ENCODE measurements at regions not wholly inside any gene's neighbourhood (a gene's known extent, or its start where the extent isn't known, plus 50 kb on each side); places are given as distances from the start of the nearest gene placed in this dataset.
A peak's percentile ranks its signal among the peaks of the same experiment; 100 is the strongest.

DNA sequence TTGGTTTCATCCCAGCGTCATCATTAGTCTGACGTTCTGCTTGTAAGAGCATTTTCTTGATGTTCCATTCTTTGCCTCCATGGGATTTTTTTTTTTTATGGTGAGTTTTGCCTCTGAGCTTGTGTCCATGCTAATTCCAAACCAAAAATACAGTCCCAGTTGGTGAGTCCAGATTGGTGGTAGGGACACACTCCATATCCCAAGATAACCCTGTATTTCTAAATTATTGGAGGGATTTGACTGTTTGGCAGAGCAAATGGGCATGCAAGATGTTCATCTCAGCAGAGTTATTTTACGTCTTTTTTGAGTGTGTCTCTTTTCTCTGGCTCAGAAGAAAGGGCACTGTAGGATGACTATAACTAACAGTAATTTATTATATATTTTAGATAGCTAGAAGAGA is 526.8 kb upstream of the CFAP20DC start:
- no peak for DNase-seq (ENCODE audit: low spot score)
- in situ Hi-C loops (cut with MboI; ENCODE audit: low pct_unique_long_range_greater_than_20kb, low sequenced_read_pairs, unreplicated experiment): loop anchor here (25.0 kb wide), 1 partner anchor 286 kb away; no protein-coding TSS in a partner anchor
- TF ChIP-seq, protein P1, sequence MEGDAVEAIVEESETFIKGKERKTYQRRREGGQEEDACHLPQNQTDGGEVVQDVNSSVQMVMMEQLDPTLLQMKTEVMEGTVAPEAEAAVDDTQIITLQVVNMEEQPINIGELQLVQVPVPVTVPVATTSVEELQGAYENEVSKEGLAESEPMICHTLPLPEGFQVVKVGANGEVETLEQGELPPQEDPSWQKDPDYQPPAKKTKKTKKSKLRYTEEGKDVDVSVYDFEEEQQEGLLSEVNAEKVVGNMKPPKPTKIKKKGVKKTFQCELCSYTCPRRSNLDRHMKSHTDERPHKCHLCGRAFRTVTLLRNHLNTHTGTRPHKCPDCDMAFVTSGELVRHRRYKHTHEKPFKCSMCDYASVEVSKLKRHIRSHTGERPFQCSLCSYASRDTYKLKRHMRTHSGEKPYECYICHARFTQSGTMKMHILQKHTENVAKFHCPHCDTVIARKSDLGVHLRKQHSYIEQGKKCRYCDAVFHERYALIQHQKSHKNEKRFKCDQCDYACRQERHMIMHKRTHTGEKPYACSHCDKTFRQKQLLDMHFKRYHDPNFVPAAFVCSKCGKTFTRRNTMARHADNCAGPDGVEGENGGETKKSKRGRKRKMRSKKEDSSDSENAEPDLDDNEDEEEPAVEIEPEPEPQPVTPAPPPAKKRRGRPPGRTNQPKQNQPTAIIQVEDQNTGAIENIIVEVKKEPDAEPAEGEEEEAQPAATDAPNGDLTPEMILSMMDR (IDR thresholded peaks at IDR 0.05; ENCODE audit: extremely low read depth, insufficient read depth, missing control alignments): no peak

DNA sequence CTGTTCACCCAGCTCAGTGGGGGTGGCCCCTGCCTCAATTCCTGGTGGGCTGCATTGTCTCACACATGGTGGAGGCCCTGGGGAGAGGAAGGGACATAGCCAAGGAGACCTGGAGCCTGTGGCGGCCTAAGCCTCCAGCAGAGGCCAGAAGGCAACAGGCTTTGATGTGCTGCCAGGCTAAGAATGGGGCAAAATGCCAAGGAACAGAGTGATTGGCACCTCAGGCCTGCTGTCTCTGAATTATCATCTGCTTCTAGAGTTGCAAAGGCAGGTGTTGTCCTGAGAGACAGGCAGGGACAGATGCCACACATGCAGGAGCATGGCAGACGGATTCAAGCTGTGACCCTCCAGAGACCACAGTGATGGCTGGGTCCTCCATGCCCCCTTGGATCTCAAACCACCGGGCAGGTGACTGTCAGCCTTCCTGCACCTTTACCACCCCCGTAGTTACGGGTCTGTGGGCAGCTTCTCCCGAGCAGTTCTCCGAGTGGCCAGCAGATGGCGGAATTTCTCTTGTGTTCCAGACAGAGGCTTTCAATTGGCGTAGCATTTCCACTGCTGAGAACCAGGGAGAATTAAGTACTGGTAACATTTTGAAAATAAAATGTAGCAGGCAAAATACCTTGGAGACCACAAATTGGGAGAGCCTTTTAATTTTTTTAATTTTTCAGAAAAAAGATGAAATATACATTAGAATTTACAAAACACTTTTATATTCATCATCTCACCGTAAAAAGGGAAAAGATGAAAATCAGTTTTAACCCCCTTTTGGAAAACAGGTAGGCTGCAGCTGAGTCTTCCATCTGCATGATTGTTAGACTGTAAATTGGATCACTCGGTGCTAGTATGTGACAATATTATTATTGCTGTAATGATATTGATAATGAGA is 525.5 kb upstream of the CFAP20DC start:
- peak; percentile 61 for DNase-seq (ENCODE audit: low spot score)
- in situ Hi-C loops (cut with MboI; ENCODE audit: low pct_unique_long_range_greater_than_20kb, low sequenced_read_pairs, unreplicated experiment): loop anchor here (25.0 kb wide), 1 partner anchor 287 kb away; no protein-coding TSS in a partner anchor
- TF ChIP-seq, protein P1 (IDR thresholded peaks at IDR 0.05; ENCODE audit: extremely low read depth, insufficient read depth, missing control alignments): peak; percentile 92

DNA sequence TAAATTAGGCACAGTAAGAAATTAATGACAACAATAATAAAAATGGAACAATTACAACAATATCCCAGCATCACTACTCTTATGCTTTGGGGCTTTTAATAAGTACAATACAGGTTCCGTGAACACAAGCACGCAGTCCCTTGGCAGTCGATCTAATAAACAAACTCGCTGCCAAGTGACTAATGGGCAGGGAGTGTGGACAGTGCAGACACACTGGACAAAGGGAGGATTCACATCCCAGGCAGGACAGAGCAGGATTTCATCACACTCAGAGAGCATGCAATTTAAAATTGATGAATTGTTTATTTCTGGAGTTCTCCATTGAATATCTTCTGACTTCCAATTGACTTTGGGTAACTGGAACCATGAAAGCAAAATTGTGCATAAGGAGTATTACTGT is 524.1 kb upstream of the CFAP20DC start:
- DNase-seq (ENCODE audit: low spot score): no peak
- TF ChIP-seq, protein P1 (IDR thresholded peaks at IDR 0.05; ENCODE audit: extremely low read depth, insufficient read depth, missing control alignments): no peak
- in situ Hi-C loops (cut with MboI; ENCODE audit: low pct_unique_long_range_greater_than_20kb, low sequenced_read_pairs, unreplicated experiment): no loop called here

DNA sequence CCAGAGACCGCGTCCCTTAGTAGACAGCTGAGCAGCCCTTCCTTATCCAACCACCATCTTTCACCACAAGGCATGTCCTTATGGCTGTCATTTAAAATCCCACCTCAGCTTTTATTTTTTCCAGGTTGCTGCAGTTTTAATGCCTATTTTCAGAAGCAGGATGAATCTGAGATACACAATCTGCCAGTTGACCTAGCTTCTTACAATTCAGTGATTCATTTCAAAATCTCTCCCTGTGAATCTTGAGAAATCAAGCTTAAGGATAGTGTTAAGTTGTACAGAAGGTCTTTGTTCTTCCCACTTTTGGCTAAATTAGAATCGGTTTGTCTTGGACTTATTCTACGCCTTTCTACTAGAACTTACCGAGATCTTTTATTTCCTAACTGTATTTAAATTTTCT is 522.3 kb upstream of the CFAP20DC start:
- in situ Hi-C loops (cut with MboI; ENCODE audit: low pct_unique_long_range_greater_than_20kb, low sequenced_read_pairs, unreplicated experiment): no loop called here

DNA sequence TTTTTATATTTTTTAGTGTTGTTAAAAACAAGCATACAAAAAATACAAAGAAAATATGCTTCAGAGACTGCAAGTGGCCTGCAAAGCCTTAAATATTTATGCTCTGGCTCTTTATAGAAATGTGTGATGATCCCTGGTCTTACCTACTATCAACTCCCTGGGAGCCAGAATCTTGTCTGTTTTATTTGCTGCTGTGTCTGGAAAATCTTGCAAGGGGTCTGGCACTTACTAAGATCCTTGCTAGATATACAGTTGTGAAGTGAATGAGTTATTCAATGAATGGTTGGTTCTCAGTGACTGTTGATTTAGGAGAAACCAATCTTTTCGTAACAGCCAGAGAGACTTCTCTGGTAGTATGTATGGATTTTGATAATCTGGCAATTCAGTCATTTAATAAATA is 521.0 kb upstream of the CFAP20DC start:
- DNase-seq (ENCODE audit: low spot score): no peak
- in situ Hi-C loops (cut with MboI; ENCODE audit: low pct_unique_long_range_greater_than_20kb, low sequenced_read_pairs, unreplicated experiment): no loop called here
- TF ChIP-seq, protein P1 (IDR thresholded peaks at IDR 0.05; ENCODE audit: extremely low read depth, insufficient read depth, missing control alignments): no peak

More for the DNA sequence above, 522.3 kb upstream of the CFAP20DC start:
- TF ChIP-seq, protein P1 (IDR thresholded peaks at IDR 0.05; ENCODE audit: extremely low read depth, insufficient read depth, missing control alignments): no peak
- DNase-seq (ENCODE audit: low spot score): no peak

DNA sequence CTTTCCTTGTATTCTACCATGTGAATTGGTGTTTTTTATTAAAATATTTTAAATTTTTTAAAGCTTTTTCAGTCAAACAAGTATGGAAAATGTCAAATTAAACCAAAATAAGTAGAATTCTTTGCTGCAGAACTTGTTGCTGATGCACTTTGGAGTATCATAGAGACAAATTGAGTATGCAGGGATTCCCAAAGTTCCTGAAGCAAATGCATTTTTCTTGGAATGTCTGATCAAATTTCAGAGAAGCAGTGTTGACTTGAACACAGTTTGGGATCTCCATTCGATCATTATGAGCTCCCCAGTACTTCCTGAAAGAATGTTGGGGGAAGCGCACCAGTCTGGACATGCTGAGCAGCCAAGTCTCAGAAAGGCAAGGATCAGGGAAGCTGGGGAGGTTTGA is 517.8 kb upstream of the CFAP20DC start:
- DNase-seq (ENCODE audit: low spot score): no peak
- in situ Hi-C loops (cut with MboI; ENCODE audit: low pct_unique_long_range_greater_than_20kb, low sequenced_read_pairs, unreplicated experiment): no loop called here

More for the DNA sequence above, 517.8 kb upstream of the CFAP20DC start:
- TF ChIP-seq, protein P1 (IDR thresholded peaks at IDR 0.05; ENCODE audit: extremely low read depth, insufficient read depth, missing control alignments): no peak

Data from GM13977 (cell line).